M059J (cell line): ENCODE measurements at regions not wholly inside any gene's neighbourhood (a gene's known extent, or its start where the extent isn't known, plus 50 kb on each side); places are given as distances from the start of the nearest gene placed in this dataset.

Experiments used
- DNase-seq: peaks from one replicate; pipeline ENCODE4 v3.0.0-alpha.2; 2012; ENCODE audit warnings: low read depth

DNA sequence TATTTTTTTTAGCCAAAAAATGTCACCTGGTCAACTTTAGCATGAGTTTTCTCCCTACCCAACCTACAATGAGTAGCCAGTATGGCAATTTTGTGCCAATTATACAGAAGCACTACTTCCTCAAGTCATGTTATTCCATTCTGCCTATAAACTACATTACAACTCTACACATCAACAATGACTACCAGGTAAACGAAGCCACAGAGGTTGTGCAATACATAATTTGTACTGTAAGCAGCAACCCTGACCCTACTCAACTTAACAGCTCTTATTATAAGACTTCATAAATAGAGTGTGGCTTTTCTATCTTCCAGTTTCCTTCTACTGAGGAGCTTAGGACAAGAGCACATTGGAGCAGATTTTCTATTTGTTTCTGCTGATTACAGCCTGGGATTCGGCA is 160.5 kb downstream of the HS3ST1 start:
- no peak for DNase-seq

DNA sequence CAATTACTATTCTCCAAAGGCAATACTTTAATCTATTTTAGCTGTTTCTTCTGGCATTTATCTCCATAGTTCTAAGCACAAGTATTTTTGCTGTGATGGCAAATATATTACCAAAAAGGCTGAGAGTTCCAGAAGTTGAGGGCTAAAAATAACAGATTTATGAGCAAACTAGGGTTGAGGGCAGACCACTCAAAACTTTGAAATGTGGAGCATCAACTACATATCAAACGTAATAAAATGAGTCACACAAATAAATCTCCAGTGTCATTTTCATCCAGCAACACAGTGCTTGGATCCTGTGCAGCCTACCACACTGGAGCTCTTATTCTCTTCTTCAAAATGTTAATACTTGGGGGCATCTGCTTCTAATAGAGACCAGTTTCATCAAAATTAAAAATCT is 163.9 kb downstream of the HS3ST1 start:
- peak; percentile 4 for DNase-seq

DNA sequence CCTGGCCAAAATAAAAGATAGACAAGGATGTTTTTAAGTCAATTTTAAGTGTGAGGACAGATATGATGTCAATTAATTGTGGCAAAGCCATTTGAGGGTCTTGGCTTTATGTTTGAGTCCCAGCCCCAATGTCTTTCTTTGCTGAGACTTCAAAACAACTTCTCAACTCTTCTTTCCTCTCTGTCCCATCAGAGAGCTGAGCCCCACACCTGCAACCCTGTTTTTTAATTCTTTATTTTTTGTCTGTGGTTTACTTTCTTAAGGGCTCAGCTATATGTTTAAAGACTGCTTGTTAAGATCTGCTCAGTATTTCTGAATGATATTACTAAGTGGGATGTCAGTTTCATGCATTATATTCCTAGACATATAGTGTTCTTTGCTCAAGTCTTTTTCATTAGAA is 164.3 kb downstream of the HS3ST1 start:
- no peak for DNase-seq

DNA sequence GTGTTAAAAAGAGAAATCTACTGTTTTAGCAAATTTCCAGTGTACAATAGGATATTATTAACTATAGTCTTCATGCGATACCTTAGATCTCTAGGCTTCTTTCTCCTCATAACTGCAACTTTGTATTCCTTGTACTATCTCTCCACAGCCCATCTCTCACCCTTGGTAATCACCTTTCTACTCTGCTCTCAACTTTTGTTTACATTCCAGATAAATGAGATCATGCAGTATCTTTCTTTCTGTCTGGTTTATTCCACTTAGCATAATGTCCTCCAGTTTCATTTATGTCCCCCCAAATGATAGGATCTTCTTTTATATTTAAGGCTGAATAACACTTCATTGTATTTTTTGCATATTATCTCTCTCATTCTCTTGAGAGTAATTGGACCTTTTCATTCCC is 165.5 kb downstream of the HS3ST1 start:
- peak; percentile 5 for DNase-seq

DNA sequence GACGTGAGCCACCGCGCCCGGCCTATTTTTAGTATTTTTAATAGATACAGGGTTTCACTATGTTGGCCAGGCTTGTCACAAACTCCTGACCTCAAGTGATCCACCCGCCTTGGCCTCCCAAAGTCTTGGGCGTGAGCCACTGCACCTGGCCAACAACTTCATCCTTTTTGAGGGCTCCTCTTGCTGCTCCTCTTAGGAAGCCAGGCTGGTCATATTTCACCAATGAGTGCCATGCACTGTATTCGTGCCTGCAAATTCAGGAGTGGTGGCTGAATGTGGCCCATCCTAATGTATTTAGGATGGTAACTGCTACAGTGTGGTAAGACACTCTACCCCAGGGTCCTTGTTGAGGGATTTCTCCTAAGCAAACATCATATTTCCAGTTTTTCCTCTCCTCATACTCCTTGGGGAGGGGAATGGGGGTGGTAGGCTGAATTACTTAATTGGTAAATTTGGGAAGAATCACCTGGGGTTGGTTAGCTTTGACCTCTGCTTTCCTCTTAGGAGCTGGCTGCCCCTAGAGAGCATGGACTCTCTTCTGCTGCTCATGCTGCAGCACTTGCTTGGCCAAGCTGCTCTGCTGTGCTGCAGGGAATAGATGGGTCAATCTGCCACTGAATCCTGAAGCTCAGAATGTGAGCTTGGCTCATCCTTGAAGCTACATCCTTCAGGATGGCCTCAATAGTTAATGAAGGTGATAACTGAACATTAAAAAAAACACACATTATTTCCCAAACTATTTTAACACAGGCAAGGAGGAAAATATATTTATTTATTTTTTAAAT is 167.4 kb downstream of the HS3ST1 start:
- no peak for DNase-seq

DNA sequence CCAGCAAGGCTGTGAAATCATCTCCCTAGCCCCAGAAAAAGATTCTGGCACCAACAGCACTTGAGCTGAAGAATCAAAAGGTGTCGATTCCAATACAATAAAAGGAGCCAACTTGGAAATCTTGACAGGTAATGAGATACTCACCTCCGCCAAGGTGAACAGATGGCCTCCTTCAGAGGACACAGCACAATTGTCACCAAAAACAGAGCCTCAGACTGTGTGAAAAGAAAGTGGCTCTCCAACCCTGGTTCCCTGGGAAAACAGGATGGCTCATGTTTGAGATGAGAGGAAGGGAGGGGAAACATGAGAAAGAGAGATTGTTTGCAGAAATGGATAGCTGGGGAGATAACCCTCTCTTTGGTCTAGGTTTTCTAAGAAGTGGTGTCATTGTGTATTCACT is 168.9 kb downstream of the HS3ST1 start:
- DNase-seq = no peak

DNA sequence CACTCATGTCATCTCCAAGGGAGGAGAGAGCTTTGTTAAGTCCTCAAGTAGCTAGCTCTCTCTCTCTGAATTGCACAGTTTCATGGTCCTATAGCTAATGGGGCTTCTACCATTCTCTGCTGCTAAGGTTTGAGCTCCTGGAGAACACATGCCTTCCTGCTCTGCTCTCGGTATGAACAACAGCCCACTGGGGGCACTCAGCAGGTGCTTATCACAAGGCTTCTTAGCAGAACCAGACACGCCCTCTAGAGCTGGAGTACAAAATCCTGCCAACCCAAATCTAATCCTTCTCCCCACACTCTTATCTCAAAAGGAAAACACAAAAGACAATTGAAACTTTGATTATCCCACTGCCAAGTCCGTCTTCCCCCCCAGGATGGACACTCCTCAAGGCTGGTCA is 176.5 kb downstream of the HS3ST1 start:
- no peak for DNase-seq

DNA sequence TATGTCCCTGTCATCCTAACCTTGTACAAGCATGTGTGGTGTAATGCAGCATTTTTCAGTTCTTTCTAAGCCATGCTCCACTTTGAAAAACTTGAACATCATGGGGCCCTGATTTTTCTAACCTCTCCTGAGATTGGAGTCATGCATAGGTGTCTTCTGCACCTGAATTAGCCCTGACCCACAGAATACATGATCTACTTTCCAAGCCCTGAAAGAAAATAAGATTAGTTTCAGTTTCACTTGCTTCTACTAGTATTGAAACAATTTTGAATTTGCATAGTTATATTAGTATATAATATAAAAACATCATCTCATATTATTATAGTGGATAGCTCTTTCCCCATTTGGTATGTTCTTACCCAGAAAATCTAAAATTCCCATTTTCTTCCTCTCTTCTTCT is 178.2 kb downstream of the HS3ST1 start:
- no peak for DNase-seq

DNA sequence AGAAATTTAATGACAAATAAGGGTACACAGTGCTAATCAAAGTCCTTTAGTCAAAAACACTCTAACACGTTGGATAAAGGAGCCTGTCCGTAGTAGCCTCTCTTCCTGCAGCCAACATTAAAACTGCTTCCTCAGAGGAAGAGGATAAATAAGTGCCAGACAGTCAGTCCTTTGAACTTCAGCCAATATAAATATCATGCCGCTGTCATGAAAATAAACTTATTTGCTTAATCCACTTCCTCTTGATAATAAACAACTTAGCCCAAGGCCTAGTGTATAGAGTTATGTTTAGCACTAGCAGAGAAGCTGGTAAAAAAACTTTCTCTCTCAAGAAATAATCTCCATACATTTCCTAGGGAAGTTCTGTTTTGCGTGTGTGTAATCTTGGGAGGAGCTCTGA is 196.7 kb downstream of the HS3ST1 start:
- DNase-seq = peak; percentile 0

DNA sequence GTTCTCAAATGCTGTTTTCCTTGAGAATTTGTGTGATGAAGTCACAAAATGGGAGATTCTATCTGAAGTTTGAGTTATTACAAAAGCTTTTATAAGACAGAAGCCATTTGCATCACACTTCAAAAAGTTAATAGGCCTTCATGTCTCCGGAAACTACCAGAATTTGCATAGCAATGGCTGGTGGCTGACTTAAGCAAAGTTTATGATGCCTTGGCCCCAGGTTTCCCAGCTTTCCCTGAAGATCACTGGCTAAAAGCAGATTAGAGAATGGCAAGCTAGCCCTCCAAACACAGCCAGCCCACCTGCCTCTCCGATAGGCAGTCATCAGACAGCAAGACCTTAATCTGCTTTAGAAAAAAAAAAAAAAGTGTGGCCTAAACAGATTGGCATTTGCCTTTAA is 197.8 kb downstream of the HS3ST1 start:
- DNase-seq = no peak

DNA sequence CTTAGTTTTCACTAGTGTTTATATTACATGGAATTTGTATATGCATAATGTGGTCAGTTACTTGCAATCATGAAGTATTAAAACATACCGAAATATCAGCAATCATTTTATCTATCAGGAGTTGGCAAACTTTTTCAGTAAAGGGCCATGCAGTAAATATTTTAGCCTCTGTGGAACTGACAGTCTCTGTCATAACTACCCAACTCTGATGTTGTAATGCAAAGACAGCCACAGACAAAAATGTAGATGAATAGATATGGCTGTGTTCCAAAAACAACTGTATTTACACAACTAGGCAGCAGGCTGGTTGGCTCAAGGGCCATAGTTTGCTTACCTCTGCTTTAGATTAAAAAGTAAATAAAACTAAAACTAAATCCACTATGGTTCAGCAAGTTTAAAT is 200.2 kb downstream of the HS3ST1 start:
- no peak for DNase-seq

DNA sequence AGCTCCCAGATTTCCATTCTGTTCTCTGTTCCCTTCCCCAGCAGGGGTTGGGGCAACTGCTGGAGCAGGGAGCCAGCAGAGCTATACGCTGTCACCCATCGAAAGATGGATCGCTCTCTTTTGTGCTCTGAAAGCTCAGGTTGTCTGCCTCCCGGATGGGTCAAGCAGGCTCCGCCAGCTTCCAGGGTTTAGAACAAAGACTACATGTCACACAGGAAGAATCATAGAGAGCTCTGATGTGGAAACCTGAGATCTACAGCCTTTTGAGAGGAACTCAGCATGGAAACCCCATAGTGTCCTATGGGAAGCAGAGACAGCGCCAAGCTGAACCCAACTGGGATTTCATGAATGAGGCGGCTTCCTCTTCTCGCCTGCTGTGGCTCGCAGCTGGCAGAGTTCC is 205.4 kb downstream of the HS3ST1 start:
- DNase-seq = no peak

DNA sequence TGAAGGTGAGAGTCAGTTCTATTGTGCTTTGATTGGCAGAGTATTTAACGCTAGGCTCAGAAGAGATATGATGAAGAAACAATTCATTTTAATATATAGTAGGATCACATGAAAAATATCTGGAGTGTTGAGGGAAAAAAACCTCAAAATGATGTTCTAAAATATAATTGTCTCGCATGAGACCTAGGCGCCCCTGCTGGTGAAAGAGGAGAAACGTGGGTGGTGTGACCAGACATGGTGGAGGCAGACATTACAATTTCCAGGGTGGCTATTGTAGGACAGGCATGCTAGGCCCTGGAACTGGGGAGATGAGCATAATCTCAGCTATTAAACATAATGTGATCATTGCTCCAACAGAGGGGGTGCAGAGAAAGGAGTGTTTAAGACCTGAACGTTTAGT is 210.0 kb downstream of the HS3ST1 start:
- no peak for DNase-seq

DNA sequence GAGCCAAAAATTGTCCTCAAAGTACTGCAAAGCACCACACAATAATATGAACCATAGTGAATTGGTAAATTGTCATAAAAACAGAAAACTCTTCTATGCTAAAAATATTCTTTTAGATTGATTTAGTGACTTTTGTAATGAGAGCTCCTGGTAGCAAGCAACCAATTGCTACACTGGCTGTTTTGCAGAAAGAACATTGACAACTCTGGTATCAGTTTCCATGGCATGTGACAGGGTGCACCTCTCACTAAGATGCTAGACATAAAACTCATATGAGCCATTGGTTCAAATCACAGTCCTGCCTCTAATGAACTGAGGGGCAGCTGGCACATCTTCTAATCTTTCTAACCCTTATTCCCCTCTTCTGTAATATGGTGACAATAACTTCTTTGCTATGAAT is 212.2 kb downstream of the HS3ST1 start:
- no peak for DNase-seq

DNA sequence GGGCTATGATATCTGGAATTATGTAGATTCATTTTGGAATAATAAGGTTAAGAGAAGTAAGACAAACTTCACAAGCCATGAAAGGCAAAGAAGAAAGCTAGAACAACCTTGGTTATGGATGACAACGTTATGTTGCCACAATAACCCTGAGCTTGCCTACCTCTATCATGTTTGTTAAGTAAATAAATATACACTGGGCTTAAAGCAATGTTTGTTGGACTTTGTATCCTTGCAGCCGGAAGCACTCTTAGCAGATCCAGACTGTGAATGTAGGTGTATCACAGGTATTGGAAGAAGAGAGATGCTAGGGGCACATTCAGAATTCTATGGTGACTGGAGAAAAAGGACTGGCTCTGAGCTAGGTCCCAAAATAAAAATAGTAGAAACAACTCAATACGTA is 214.4 kb downstream of the HS3ST1 start:
- DNase-seq = no peak

DNA sequence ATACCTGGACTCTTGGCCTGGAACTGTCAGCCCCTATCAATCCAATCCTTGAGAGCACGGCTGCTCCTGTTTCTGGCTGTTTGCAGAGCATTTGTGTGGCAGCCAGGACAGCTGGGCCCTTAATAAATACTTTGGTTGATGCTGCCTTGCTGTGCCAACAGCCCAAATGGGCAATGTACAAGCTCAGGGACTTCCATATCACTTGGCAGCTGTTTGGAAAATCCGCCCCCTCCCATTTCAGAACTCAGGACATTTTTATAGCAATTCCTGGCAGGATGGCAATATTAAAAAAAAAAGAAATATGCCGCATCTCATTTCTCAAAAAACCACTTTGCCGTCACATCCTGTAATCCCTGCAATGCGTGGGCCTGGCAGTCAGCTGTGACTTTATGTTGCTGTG is 218.9 kb downstream of the HS3ST1 start:
- no peak for DNase-seq

DNA sequence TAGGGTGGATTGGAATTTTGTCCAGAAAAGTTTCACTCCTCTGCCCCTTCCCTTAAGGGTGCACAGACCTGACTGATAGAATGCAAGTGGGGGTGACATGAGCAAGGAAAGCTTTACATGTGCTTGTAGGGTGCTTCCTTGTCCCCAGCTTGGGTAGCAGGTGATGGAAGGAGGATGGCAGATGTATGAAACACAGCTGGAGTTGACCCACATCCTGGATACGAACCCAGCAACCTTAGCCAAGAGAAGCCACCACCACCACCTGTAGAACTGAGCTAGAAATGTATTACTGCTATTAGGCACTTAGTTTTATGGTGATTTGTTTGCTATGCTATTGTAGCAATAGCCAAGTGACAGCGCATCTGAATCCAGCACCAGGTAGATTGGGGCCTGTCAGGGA is 227.4 kb downstream of the HS3ST1 start:
- DNase-seq = no peak

DNA sequence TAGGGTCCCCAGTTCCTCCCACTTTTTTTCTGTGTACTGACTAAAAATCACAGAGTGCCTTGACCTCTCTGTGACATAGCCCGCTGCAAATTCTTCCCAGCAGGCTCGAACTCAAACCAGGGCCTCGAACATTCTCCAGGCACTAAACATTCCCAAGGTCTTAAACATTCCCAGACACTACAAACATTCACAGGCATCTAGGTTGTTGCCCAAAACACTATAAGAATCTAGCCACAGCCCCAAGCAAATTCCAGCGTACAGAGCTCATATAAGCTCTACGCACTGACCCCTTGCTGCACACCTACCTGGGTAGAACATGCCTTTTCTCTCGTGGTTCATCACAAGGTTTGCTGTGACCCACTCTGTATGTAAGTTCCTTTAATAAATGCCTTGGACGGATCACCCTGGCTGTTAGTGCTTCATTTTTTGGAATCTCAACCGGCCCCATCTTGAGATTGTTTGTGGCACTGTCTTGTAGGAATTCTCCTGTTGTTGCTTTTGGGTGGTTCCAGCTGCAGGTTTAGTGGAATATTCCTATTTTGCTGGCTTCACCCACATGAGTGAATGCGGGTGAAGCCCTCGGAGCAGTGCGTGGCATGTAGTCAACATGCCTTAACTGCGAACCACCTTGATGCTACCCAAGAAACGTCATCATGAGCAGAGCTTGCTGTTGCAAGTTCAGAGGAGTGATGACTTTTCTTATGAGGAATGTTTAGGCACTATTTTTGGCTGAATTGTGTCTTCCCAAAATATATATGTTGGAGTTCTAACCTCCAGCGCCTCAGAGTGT is 230.0 kb downstream of the HS3ST1 start:
- no peak for DNase-seq

DNA sequence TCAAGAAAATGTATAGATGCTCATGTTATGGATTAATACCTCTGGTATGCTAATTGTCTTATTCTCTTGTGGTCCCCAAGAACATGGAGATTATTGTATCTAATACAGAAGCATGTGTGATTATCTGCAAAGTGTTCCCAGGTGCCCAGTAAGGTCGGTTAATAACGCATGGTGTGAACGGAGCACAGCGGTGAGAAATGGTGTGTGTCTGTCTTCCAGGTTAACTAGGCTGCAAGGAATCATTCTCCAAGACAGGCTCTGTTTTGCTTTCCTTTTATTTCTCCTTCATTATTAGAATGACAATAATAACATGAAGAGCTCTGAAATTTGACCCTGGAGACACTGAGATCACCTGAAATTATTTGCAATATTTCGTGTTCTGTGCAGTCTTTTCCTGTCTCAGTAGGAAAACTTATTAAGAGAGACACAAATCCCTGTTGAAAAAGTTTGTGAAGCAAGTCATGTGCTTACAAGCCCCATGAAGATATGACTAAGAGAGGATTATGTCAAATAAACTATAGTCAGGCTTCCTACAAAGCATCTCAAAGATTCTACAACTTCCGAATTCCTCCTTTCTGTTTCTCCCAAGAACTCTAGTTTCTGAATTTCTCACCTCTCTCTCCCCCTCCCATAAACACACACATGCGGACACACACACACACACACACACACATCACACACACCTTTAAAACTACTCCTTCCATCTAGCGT is 230.9 kb downstream of the HS3ST1 start:
- DNase-seq = no peak

DNA sequence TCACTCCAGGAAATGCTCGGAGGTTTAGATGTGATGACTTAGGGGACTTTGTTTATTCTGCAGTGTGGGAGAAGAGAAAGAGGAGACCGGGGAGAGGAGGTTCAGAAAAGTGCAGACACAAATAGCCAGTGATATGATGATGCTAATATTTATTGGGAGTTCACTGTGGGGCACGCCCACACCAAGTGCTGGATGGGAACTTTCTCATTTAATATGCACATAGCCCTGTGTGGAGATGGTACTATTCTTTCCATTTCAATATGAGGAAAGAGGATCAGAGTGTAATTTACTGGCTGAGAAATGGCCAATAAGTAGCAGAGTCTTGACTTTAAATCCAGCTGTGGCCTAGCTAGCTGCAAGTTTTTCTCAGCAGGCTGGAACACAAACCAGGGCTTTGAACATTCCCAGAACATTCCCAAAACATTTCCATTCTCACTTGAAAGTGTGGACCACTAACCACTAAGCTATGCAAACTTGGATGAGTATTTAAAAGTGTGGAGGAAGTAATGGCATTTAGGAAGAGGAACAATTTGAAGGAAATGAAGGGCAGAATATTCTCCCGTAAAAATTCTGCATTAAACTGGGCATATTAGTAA is 231.7 kb downstream of the HS3ST1 start:
- no peak for DNase-seq

DNA sequence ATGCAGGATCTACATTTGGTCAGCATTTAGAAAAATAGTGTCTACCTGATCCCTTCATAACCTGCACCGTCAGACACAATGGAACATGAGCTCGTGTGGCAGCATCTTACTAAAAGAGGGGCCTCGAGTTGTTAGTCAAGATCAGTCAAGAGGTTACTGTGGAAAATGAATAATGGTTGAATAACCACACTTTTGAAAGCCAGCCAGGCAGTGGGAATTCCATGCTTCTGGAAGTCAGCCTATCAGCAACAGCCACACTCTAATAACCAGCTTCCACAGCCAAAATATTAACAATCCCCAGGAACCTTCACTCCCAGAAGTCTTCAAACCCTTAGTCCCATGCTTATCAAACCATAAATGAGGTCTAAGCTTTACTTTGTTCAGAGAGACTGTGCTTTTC is 234.3 kb downstream of the HS3ST1 start:
- DNase-seq = no peak

DNA sequence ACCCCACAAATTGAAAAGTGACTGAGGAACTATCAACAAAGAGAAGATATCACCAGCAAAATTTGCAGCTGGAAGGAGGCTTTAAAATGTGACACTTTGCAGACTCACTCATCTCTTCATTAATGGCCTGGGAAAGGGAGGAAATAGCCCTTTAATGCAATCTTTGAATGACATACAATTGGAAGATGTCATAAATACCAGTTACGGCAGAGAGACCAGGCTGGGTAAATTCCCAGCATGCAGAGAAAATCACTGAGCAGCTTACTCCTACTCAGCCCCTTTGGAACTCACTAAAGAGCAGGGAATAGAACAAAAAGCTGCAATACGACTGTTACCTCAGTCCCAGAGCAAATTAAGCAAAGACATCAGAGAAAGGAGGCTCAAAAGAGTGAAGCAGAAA is 238.9 kb downstream of the HS3ST1 start:
- DNase-seq = no peak

DNA sequence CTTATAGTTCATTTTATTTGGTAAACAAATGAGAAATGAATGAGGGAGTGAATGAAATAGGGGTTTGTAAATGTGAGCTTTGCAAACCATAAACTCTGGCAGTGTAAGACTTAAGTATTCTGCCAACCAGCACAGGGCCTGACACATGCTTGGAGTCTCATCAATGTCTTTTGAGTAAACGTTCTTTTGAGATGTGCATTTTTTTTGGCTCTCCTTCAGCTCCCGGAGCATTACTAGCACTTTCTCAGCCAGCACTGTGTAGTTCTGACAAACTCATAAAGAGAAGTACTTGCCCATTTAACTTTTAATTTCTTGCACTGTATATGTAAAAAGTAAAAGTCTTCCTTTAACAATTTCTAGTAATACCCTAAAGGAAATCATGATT is 245.3 kb downstream of the HS3ST1 start:
- no peak for DNase-seq
